Activated T-cell treated with anti-CD3 and anti-CD28 coated beads for 1 hour (primary cell): ENCODE measurements at regions not wholly inside any gene's neighbourhood (a gene's known extent, or its start where the extent isn't known, plus 50 kb on each side); places are given as distances from the start of the nearest gene placed in this dataset.
"Not testable (repeated sequence)": the region's sequence is repeated elsewhere in the genome, so short reads cannot be mapped to it uniquely, and the experiment has no call there.

Source experiments
- DNase-seq: peaks from one replicate; pipeline ENCODE4 v3.0.0-alpha.2; 2020; ENCODE audit warnings: low read depth

DNA sequence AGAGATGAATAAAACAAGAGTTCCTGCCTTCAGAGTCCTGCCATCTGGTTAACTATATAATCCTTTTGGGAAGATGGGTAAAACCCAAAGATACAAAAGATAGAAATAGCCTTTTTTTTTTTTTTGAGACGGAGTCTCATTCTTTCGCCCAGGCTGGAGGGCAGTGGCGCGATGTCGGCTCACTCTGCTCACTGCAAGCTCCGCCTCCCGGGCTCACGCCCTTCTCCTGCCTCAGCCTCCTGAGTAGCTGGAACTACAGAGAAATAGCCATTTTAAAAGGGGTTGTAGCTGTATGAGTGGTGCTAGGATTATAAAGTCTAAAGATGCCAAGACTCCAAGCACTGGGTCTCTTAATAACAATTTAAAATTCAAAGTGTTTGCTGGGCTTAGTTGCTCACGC lies 97.2 kb downstream of the KDR start:
- no peak for DNase-seq

DNA sequence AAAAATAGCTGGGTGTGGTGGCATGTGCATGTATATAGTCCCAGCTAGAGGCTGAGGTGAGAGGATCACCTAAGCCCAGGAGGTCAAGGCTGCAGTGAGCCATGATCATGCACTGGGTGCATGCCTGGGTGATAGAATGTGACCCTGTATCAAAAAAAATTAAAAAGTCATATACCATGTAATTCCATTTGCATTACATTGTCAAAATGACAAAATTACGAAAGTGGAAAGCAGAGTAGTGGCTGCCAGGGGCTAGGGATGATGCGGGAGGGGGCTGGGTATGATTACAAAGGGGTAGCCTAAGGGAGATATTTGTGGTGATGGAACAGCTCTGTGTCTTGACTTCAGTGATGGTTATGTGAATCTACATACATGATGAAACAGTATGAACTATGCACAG lies 97.8 kb downstream of the KDR start:
- no peak for DNase-seq

DNA sequence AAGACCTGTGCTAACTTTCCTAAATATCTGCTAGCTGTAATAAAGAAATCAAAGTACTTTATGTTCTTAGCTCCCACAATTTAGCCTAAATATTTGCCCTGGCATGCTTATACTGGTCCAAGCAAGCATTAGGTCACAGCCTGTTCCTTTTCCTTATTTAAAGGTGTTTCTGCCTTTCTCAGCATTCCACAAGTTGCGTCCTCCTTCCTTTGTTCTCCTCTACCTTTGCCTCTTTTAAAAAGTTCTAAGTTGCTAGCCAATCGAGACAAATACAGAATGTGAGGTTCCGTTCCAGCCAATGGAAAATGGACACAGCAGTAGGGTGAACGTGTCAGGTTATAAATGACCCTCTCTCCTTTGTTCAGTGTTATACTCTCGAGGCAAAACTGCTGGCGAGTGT lies 99.9 kb downstream of the KDR start:
- DNase-seq, result not testable (repeated sequence)

DNA sequence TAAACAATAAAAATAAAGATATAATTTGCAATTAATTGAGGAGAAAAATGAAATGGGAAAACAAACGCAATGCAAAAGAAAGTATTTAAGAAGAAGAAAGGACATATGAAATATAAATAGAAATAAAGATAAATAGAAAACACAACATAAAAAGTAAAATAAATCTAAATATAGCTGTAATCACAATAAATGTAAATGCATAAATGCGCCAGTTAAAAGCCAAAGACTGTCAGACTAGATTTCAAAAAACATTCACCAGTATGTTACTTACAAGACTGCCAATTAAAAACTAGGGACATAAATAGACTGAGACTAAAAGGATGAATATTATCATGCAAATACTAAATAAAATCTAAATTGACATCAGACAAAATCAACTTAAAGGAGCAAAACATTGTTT lies 102.4 kb downstream of the KDR start:
- DNase-seq, result no peak

DNA sequence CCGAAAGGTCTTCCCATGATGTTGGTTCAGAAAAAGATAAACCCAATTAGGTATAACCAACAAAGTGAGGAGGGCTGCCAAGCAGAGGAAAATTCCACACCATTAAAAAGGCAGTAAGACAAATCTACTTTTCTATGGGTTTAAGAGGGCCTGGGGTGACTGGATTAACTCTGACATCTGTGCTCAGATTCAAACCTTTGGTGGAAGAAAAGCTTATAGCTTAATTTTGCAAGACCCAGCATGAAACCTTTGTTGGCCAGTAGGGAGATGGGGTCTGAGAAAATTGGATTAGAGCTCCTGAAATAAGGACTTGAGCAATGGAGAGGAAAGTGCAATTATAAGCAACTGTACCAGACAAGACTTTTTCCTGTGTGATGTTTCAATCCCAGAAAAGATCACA lies 104.2 kb downstream of the KDR start:
- no peak for DNase-seq

DNA sequence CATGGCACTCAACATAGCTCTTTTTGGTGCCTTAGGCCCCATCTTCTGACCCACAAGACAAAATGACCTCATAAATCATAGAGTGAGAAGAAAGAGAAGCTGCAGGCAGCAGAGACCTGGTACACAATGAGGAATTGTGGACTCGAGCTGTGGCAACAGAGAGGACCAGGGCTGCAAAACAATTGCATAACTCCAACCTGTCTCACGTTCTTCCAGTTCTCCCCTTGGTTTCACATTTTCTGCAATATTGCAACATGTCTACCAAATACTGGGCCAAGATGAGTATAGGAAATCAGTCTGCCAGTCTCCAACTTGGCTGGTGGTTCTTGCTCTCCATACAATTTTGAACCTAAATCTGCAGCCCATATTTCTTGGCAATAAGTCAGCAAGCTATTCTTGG lies 105.3 kb downstream of the KDR start:
- no peak for DNase-seq

DNA sequence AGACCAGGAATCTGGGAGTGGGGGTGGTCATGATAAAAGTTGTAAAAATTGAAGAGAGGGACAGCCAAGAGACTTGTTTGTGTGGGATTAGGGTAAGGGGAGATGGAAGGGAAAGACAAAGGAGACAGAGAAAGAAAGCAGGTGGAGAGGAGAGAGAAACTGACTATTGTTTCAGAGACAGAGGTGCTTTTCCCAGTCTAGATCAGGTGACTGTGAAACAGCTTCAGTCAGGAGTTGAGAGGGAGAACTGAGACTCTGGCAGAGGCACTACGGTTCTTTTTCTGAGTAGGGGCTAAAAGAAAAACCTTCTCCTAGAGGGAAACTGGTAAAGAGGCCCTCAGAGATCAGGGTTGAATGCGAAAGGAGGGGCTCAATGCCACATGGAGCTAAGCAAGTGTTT lies 106.4 kb downstream of the KDR start:
- DNase-seq, result no peak

DNA sequence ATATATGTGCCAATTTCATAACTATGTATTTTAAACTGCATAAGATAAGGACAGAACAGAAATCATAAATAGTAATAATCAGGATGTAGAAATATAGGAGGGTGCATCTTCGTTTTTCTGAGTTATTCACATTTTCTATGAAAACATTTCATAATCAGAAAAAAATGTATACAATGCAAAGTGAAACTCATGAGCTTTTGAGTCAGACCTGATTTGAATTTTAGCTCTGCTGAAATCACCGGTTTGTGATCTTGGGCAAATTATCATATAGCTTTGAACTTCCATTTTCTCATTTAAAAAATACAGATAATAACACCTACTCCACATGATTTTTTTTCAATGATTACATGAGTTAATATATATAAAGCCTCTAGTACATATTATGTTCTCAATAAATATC lies 106.9 kb downstream of the KDR start:
- no peak for DNase-seq

DNA sequence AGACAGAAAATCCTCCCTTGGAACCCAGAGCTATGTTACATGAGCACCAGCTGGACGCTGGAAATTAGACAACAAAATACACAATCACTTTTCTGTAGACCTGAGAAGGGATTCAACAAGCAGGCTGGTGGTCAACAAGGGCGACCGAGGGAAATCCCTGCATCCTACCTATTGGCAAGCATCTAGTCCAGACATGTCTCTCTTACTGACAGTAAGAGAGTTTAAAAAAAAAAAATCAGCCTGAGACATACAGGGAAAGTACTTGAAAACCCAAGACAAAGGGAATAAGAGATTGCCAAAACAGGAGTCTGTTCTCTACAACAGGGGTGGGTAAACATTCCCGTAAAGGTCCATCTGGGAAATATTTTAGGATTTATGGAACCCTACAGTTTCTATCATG lies 108.0 kb downstream of the KDR start:
- no peak for DNase-seq

DNA sequence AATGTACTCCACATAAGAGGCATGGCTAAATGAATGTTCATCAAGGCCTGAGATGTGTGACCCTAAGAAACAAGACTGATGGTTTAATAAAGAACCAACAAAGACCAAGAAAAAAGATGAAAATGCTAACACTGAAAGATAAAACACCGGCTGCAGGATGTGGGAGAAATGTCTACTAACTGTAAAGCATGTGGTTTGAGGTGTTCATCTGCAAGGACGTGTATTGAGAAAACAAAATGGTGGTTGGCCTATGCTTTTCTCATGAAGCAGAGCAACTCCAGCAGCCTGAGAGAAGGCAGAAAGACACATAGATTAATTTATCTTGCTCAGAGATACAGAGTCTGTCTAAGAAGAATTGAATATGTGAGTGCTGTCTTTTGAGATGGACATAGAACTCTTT lies 109.3 kb downstream of the KDR start:
- no peak for DNase-seq

DNA sequence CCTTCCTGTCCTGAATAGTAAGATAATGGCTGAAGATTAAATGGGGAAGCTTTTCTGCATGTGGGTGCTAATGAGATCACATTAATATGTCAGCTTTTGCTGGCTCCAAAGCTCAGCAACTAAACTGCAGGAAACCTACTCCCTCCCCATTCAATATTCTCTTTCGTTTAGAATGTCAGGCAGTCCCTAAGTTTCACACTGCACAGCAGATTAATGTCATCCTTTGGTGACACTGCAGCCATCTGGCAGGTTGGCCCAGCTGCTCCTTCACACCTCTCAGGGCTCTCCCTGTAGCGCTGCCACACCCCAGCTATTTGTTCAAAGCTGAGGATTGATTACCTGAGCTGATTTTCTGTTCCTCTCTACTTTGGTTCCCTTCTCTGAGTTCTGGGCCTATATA lies 110.5 kb downstream of the KDR start:
- no peak for DNase-seq

DNA sequence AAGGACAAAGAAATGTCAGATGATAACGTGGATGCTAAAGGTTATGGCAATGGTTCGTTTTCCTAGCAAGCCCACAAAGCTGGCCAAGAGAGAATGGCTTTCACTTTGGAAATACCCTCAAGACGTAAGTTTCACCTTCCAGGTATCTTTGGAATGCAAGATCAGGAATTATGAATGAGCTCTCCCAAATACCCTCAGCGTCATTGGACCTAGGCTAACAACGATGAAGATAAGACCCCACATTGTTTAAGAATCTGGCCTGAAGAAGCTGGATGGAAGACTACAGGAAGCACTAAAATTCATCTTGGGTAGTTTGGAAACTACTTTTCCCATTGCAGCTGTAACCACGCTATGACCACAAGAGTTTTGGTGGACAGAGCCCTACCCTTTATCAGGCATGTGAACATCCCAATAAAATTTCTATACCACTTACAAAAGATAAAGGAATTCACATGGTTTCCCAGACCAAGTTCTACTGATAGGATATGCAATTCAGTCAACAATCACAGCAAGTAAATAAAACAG lies 111.9 kb downstream of the KDR start:
- DNase-seq, result no peak

DNA sequence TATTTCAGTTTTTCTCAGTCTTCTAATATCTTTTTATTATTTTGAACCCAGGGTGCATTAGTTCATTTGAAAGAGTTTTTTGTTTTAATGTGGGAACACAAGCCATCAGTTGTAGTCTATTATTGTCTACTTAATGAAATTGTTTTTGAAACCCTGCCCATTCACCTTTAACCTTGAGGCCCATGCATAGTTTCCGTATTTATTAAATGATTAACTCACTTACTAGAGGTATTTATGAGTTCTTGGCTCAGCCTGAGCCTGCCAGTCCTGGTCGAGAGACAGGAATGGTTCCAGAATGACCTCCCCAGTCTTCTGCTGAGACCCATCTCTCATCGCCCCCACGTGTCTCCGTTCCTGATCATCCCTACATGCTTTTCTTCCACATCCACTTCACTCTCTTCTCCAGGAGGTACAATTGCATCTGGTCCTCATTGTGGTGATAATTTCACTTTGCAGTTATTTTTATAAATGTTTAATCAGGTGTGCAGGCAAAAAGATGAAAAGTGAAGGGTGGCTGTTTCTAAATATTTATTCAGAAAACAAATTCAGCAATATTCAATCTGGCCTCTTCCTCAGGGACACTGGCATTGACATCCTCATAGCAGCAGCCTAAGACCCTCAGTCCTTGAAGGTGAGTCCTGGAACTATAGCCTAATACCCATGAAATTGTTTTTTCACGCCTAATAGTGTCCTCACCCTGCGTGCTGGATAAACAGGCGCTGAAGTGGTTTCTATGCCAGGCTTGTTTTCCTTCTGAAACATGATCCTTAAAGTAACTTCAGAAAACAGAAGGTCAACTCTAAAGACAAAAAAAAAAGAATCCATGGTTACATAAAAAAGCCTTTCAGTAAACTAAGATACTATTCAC lies 112.8 kb downstream of the KDR start:
- no peak for DNase-seq

DNA sequence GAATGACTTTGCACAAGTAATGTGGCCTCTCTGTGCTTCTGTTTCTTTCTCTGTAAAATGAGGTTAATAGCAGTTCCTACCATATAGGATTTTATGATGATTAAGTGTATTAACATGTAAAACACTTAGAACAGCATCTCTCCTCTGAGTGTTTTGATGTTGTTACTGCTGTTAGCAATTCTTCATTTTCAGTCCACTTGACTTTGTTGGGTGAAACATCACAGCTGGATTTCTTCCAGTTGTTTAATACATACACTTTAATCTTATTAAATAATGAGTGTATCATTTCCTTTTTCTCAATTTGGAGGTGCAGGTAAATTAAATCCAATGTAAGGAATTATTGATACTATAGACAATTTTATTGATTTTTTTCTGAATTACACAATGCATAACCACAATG lies 113.6 kb downstream of the KDR start:
- no peak for DNase-seq

DNA sequence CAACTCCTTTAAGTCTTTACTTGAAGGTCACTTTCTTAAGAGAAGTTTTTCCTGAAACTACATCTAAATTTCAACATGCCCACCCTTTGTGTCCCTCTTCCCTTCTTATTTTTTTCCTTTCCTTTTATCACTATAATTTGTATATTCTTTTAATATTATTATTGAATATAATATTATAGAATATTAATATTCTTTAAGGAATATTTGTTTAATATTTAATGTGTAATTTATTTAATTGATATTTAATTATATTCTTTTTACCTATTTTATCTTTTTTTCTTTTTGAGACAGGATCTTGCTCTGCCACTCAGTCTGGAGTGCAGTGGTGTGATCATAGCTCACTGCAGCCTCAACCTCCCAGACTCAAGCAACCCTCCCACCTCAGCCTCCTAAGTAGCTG lies 114.8 kb downstream of the KDR start:
- no peak for DNase-seq

DNA sequence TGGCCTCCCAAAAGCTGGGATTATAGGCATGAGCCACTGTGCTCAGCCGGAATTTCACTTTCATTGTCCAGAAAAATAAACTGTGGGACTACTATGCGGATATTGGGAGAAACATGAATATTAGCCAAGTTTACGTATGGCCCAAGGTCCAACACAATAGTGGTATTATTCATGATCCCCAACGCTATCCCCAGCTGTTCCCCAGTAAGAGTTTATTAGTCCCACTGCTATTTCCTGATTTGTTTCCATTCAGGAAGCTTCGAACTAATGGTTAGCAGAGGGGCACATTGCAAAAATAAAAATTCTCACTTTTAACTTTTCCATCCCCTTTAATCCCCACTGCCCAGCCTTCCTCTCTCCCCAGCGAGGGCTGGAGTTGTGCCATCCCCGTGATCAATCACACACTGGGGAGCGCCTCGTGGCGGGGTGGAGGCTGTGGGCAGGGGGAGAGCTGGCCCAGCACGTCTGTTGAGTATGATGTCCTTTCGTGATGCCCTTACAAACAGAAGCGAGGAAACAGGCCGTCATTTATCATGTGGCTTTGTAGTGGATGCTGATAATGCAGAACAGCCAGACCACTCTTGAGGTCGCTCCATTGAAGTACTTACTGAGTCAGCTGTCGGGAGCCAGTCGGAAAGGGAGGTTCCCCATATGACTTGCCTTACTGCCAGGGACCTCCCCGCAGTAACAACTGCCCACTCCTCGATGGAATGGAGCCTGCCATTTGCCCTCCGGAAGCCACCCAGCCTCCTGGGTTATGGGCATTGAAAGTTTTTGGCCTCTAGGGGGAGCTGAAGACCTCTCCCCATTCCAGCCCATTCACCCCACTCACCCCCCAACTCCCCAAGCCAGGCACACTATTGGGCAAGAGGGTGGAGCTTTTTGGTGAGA lies 117.0 kb downstream of the KDR start:
- DNase-seq, result no peak

DNA sequence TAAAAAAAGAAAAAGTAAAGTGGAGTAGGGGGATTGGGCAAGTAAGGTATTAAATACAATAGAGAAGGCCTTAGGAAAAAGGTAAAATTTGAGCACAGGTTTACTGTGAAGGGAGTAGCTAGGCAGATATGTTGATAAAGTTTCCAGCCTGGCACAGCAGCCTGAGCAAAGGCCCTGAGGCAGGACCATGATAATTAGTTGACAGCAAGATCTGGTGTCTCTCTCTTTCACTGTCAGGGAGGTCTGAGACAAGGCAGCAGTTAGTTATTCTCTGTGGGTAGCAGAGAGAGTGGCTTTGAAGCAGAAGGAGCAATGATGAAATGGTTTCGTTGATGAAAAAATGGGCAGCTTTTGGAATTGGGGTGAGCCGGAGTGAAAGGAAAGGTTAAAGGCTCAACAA lies 119.5 kb downstream of the KDR start:
- DNase-seq, result no peak

DNA sequence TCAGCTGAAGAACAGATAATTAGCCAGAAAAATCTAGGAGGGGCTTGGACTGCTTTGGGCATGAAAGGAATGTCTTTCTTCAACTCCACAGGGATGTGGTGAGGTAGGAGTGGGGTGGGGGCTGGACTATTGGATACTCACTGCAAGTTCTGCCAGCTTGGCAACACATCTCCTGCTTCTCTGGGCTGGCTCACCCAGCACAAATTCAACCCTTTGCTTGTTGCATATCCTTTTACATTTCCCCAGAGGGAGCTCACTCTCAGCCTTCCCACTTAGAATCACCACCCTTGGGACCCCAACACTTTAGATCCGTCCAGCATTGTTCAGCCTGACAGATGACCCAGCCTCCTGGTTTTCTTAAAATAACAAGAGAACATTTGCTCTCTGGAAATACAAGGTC lies 120.6 kb downstream of the KDR start:
- no peak for DNase-seq

DNA sequence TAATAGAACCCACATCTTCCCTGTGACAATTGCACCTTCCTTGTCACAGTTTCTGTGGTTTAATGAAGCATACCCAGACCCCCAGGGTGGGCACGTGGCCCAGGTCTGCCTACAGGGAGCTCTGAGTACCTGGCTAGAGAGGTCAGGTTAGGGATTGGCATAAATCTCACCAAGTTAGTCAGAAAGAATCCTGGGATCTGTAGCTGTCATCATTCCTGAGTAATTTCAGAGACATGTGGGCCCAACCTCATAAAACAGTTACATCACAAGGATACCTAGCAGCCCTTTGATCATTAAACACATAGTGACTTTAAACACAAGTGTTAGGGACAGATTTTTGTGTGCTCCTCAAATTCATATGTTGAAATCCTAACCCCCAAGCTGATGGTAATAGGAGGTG lies 123.0 kb downstream of the KDR start:
- no peak for DNase-seq

DNA sequence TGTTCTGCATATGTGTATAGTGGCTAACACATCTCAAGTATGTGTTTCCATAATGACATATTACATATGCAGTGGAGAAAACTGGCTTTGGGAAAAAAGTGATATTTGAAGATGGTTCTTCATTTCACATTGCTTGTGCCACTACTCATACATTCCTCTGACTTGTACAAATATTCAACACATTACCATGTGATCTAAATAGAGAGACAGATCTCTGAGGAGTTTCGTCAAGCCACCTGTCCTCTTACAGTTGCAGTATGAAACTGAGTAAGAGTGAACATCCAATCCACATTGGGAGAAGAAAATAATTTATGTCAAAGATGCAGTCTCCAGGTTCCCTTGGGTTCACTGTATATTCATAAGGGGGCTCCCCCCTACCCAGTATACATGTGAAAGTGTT lies 123.9 kb downstream of the KDR start:
- no peak for DNase-seq

DNA sequence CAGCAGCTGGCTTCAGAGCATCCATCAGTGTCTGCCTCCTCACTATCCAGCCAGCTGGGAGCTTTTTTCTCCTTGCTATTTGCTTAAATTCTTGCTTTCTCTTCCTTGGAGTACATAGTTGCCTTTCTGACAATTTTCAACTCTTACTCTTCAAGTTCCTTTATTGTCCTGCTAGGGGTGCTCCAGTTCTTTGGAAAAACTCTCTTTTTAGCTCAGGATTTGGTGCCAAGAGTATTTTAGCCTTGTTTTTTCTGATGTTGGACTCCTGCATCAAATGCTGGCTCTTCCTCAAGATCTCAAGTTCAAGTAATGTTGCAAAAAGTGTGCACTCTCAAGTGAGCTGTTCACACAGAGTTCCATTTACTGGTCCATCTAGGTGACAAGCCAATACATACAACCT lies 126.4 kb downstream of the KDR start:
- DNase-seq, result no peak

DNA sequence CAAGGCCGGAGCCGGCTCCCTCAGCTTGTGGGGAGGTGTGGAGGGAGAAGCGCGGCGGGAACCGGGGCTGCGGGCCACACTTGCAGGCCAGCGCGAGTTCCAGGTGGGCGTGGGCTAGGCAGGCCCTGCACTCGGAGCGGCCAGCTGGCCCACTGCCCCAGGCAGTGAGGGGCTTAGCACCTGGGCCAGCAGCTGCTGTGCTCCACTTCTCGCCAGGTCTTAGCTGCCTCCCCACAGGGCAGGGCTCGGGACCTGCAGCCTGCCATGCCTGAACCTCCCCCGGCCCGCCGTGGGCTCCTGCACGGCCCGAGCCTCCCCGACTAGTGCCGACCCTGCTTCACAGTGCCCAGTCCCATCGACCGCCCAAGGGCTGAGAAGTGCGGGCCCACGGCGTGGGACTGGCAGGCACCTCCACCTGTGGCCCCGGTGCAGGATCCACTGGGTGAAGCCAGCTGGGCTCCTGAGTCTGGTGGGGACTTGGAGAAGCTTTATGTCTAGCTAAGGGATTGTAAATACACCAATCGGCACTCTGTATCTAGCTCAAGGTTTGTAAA lies 131.8 kb downstream of the KDR start:
- DNase-seq, result not testable (repeated sequence)

DNA sequence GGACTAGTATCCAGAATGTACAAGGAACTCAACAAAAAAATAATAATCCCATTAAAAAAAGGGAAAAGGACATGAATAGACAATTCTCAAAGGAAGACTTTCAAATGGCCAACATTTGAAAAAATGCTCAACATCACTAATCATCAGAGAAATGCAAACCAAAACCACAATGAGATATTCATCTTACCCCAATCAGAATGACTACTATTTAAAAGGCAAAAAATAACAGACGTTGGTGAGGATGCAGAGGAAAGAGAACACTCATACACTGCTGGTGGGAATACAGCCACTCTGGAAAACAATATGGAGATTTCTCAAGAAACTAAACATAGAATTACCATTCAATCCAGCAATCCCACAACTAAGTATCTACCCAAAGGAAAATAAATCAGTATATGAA lies 133.1 kb downstream of the KDR start:
- DNase-seq, result no peak
